IMR-90 (cell line): ENCODE measurements at regions not wholly inside any gene's neighbourhood (a gene's known extent, or its start where the extent isn't known, plus 50 kb on each side); places are given as distances from the start of the nearest gene placed in this dataset.

Experiments used
- CTCF ChIP-seq: conservative IDR thresholded peaks from 2 replicates; pipeline ENCODE4 v1.5.1; 2012; ENCODE audit warnings: mild to moderate bottlenecking, low read depth, low read length, improper control_type of control experiment
- ELK1 ChIP-seq: fragments of 150-350 bp; IDR thresholded peaks from 2 replicates; pipeline ENCODE4 v1.6.1; 2016; ENCODE audit warnings: low read depth, mild to moderate bottlenecking, low read length, moderate library complexity, borderline replicate concordance
- MAFK ChIP-seq: IDR thresholded peaks from 2 replicates; pipeline ENCODE4 v1.6.1; 2012; ENCODE audit warnings: low read depth, low read length, improper control_type of control experiment
- MAZ ChIP-seq: IDR thresholded peaks from 2 replicates; pipeline ENCODE4 v1.6.1; 2012; ENCODE audit warnings: low read depth, mild to moderate bottlenecking, low read length, improper control_type of control experiment, moderate library complexity, borderline replicate concordance
- MXI1 ChIP-seq: IDR thresholded peaks from 2 replicates; pipeline ENCODE4 v1.6.1; 2012; ENCODE audit warnings: low read depth, mild to moderate bottlenecking, low read length, moderate library complexity, borderline replicate concordance
- NFE2L2 ChIP-seq: fragments of 150-350 bp; IDR thresholded peaks from 2 replicates; pipeline ENCODE4 v1.6.1; 2016; ENCODE audit warnings: low read depth, mild to moderate bottlenecking, low read length
- POLR2A ChIP-seq: IDR thresholded peaks from 2 replicates; pipeline ENCODE4 v1.6.1; 2012; ENCODE audit warnings: mild to moderate bottlenecking, low read depth, low read length
- RAD21 ChIP-seq: IDR thresholded peaks from 2 replicates; pipeline ENCODE4 v1.6.1; 2012; ENCODE audit warnings: low read length, improper control_type of control experiment
- RFX5 ChIP-seq: IDR thresholded peaks from 2 replicates; pipeline ENCODE4 v1.8.0; 2012; ENCODE audit warnings: low read depth, mild to moderate bottlenecking, low read length, moderate library complexity
- USF2 ChIP-seq: fragments of 150-350 bp; IDR thresholded peaks from 2 replicates; pipeline ENCODE4 v1.6.1; 2017; ENCODE audit warnings: mild to moderate bottlenecking, antibody characterized with exemption, low read length, low read depth

- TF ChIP-seq CTCF: no peak
- TF ChIP-seq RAD21: no peak
- no peak for TF ChIP-seq ELK1
- no peak for TF ChIP-seq MXI1
- no peak for TF ChIP-seq NFE2L2
- no peak for TF ChIP-seq POLR2A
- TF ChIP-seq USF2: no peak
- no peak for TF ChIP-seq MAFK
- TF ChIP-seq MAZ: no peak
- no peak for TF ChIP-seq RFX5
Measured at GRCh38 chr2:41768310-41768709, 279.5 kb upstream of the PKDCC start.
